PFSK-1 (cell line): ENCODE measurements at regions not wholly inside any gene's neighbourhood (a gene's known extent, or its start where the extent isn't known, plus 50 kb on each side); places are given as distances from the start of the nearest gene placed in this dataset.

Experiments used
- FOXP2 ChIP-seq: optimal IDR thresholded peaks from 2 replicates; pipeline ENCODE3; 2011; ENCODE audit warnings: borderline replicate concordance, control low read depth, inconsistent platforms; ENCODE audit not compliant: insufficient read depth; ENCODE audit errors: extremely low read length, extremely low read depth
- POLR2AphosphoS5 ChIP-seq: IDR thresholded peaks from 2 replicates; pipeline ENCODE4 v1.6.1; 2012; ENCODE audit warnings: low read depth, mild to moderate bottlenecking, control low read depth, low read length, moderate library complexity
- SIN3A ChIP-seq: IDR thresholded peaks from 2 replicates; pipeline ENCODE4 v1.6.1; 2012; ENCODE audit warnings: mild to moderate bottlenecking, low read length, moderate library complexity, borderline replicate concordance; ENCODE audit not compliant: insufficient read depth
- TAF1 ChIP-seq: IDR thresholded peaks from 2 replicates; pipeline ENCODE4 v1.6.1; 2012; ENCODE audit warnings: low read length, control low read depth, borderline replicate concordance; ENCODE audit not compliant: insufficient read depth
- TF ChIP-seq, protein P1 (sequence below), 2 experiments: IDR thresholded peaks; 2 replicates each; pipeline versions ENCODE4 v1.6.1 to v1.8.0; 2011 to 2012; ENCODE audit warnings: low read depth in 2 of 2, low read length in 2 of 2, control low read depth in 1 of 2, inconsistent platforms in 1 of 2, mild to moderate bottlenecking in 1 of 2, moderate library complexity in 1 of 2; ENCODE audit not compliant: insufficient read depth in 1 of 2

DNA sequence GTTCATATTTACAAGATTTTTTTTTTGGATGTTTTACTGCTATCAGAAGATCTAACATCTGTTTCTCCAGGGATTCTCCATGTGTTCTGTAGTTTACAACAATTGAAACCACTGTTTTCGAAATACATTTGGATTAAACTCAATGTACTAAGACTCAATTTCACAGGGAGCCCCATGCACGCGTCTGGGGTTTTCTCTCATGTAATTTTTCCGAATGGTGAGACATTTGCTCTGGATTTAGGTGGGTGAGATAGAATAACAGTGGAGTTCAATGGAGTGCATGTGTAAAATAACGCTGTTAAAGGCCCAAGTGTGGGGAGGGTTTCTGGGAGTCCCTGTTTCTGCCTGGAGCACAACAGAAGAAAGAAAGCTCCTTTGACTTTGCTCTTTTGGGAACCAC, 330.3 kb downstream of the TSHZ3 start:
- TF ChIP-seq SIN3A (no peak), FOXP2 (no peak), POLR2AphosphoS5 (no peak), TAF1 (no peak)
- TF ChIP-seq, protein P1, sequence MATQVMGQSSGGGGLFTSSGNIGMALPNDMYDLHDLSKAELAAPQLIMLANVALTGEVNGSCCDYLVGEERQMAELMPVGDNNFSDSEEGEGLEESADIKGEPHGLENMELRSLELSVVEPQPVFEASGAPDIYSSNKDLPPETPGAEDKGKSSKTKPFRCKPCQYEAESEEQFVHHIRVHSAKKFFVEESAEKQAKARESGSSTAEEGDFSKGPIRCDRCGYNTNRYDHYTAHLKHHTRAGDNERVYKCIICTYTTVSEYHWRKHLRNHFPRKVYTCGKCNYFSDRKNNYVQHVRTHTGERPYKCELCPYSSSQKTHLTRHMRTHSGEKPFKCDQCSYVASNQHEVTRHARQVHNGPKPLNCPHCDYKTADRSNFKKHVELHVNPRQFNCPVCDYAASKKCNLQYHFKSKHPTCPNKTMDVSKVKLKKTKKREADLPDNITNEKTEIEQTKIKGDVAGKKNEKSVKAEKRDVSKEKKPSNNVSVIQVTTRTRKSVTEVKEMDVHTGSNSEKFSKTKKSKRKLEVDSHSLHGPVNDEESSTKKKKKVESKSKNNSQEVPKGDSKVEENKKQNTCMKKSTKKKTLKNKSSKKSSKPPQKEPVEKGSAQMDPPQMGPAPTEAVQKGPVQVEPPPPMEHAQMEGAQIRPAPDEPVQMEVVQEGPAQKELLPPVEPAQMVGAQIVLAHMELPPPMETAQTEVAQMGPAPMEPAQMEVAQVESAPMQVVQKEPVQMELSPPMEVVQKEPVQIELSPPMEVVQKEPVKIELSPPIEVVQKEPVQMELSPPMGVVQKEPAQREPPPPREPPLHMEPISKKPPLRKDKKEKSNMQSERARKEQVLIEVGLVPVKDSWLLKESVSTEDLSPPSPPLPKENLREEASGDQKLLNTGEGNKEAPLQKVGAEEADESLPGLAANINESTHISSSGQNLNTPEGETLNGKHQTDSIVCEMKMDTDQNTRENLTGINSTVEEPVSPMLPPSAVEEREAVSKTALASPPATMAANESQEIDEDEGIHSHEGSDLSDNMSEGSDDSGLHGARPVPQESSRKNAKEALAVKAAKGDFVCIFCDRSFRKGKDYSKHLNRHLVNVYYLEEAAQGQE (IDR thresholded peaks at IDR 0.05; ENCODE audit: insufficient read depth in 1 of 2, low read depth in 2 of 2, low read length in 2 of 2): no peak

DNA sequence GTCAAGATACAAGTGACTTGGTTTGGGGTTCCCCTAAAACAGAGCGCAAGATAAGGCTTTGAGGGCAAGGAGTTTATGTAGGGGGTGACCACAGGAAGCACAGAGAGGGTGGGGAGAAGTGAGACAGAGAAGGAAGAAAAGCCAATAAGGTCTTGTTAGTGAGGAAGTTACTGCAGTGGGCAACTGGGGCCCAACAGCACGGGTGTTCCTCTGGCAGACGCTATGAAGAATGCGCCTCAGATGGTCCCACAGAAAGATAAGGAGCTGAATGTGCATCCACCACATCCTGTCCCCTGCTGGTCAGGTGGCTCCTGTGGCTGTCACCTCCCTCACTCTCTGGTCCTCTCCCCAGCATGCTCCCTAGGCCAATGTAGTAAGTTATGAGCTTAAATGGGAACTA, 333.5 kb downstream of the TSHZ3 start:
- TF ChIP-seq, protein P1 (IDR thresholded peaks at IDR 0.05; ENCODE audit: insufficient read depth in 1 of 2, low read depth in 2 of 2, low read length in 2 of 2): no peak
- no peak for TF ChIP-seq TAF1
- no peak for TF ChIP-seq SIN3A
- no peak for TF ChIP-seq FOXP2
- no peak for TF ChIP-seq POLR2AphosphoS5

DNA sequence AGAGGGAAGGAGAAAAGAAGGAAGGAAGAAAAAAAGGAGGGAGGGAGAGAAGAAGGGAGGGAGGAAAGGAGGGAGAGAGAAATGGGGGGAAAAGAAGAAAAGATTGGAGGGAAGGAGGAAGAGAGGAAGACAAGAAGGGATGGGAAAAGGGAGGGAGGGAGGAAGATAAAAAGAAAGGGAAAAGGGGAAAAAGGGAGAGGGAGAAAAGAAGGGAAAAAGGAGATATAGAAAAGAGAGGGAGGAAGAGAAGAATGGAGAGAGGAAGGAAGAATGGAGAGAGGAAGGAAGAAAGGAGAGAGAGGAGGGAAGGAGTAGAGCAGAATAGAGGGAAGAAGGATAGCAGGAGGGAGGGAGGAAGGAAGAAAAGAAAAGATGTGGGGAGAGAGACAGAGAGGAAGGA, 334.6 kb downstream of the TSHZ3 start:
- TF ChIP-seq FOXP2 (no peak), SIN3A (no peak), POLR2AphosphoS5 (no peak), TAF1 (no peak)
- TF ChIP-seq, protein P1 (IDR thresholded peaks at IDR 0.05; ENCODE audit: insufficient read depth in 1 of 2, low read depth in 2 of 2, low read length in 2 of 2): no peak

DNA sequence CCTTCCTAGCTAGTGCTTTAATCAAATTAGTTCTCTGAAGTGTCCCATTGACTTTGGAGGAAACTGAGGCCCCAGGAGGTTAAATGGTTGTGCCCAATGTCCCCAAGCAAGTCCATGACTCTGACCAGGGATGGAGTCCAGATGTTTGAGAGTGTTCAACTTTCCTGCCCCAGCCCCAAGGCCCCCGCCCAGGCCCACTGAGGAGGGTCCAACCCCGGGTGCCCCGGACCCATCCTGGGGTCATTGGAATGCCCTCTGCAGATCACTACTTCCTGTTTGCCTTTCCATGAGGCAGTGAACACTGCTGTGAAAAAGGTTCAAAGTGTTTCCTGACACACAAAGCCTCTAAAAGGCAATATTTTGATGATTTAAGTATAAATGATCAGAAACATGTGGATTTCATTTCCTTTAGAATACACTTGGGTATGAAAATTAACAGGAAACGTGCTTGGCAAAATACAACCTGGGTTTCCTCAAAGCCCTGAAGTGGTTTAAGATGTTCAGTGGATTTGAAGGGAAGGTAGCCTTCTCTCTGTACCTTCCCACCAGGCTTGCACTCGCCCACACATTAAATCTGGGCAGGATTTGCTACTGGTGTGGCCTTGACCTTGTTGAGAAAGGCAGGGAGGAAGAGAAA, 335.7 kb downstream of the TSHZ3 start:
- TF ChIP-seq, protein P1 (IDR thresholded peaks at IDR 0.05; ENCODE audit: insufficient read depth in 1 of 2, low read depth in 2 of 2, low read length in 2 of 2): no peak
- TF ChIP-seq FOXP2 (no peak), SIN3A (no peak), POLR2AphosphoS5 (no peak), TAF1 (no peak)

DNA sequence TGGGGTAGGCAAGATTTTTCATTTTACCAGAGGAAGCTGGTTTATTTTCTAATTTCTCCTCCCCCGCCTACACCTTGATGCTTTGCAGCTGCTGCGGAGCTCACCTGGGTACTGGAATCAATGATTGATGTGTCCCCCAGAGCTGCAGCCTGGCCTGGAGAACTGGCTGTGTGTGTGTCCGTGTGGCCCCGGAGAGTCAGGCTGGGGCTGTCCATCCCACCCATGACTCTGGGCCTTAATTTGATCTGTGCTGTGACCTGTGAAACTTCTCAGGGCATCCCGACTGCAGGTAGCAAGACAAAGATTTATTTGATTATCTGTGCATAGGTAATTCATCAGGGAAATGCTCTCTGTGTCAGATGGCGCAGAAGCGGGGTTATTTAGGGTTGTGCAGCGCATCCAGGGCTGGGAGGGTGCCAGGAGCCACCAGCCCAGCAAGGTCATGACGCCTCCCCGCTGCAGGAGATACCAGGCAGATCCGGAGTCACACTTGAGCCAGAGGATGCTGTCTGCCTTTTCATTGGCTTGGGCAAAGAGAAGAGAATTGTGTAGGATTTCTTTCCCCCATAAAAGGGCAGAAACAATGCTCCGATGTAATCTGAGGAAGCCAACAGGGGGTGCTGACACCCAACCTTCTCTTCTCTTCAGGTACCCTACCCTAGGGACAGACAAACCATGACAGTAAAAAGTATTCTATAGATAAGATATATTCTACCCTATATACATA, 346.6 kb downstream of the TSHZ3 start:
- TF ChIP-seq POLR2AphosphoS5 (no peak), FOXP2 (no peak), TAF1 (no peak), SIN3A (no peak)
- TF ChIP-seq, protein P1 (IDR thresholded peaks at IDR 0.05; ENCODE audit: insufficient read depth in 1 of 2, low read depth in 2 of 2, low read length in 2 of 2): no peak
